ENCODE measurements at regions not wholly inside any gene's neighbourhood (a gene's known extent, or its start where the extent isn't known, plus 50 kb on each side); places are given as distances from the start of the nearest gene placed in this dataset.

DNA sequence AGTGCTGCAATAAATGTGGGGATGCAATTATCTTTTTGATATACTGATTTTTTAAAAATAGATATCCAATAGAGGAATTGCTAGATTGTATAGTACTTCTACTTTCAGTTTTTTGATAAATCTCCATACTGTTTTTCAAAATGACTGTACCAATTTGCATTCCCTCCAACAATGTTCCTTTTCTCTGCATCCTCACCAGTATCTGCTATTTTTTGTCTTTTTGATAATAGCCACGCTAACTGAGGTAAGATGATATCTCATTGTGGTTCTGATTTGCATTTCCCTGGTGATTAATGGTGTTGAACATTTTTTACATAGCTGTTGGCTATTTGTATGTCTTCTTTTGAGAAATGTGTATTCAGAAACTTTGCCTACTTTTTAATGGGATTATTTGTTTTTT lies 217.7 kb upstream of the MTPN start:
- Histone ChIP-seq H2BK20ac (ENCODE audit: low read depth, low read length, poor library complexity, severe bottlenecking) (no peak overlapping the region), H2AK5ac (ENCODE audit: insufficient read length, low read length) (no peak overlapping the region), H3K4me1 (ENCODE audit: insufficient read depth, low read length) (no peaks in the 10 kb centered on the region), H3K79me2 (ENCODE audit: insufficient read depth, low read length) (no peaks in the 10 kb centered on the region), H4K20me1 (ENCODE audit: control insufficient read depth, insufficient read depth, insufficient read length) (no peaks in the 10 kb centered on the region), H3K9ac (ENCODE audit: extremely low read depth, insufficient read length, low read length) (no peak overlapping the region), H3K79me1 (ENCODE audit: insufficient read depth, low read depth, low read length, poor library complexity, severe bottlenecking) (no peaks in the 10 kb centered on the region), H3K56ac (ENCODE audit: insufficient read length, low read depth, low read length) (no peak overlapping the region), H3K4me2 (ENCODE audit: insufficient read depth, insufficient read length, low read length) (no peak overlapping the region), H3K23me2 (ENCODE audit: insufficient read length, low read depth, low read length, poor library complexity, severe bottlenecking) (no peaks in the 10 kb centered on the region), H3K27me3 (ENCODE audit: insufficient read depth, low read length) (no peaks in the 10 kb centered on the region), H3T11ph (ENCODE audit: low read length) (no peak overlapping the region), H3K9me3 (ENCODE audit: control insufficient read depth, low read depth, low read length) (no peaks in the 10 kb centered on the region), H4K8ac (replicated peaks; ENCODE audit: insufficient read length, low read depth, low read length) (no peak overlapping the region), H2AFZ (ENCODE audit: low read length) (no peak overlapping the region), H2BK15ac (ENCODE audit: low read depth, low read length) (no peak overlapping the region), H3K14ac (ENCODE audit: insufficient read depth, low read length) (no peak overlapping the region), H3K4ac (ENCODE audit: low read depth, low read length) (no peak overlapping the region), H2BK12ac (ENCODE audit: insufficient read length, low read depth, low read length) (no peak overlapping the region), H2BK120ac (ENCODE audit: low read depth, low read length, poor library complexity, severe bottlenecking) (no peak overlapping the region), H2BK5ac (ENCODE audit: insufficient read length, low read length) (no peak overlapping the region), H3K23ac (ENCODE audit: insufficient read length, low read depth, low read length) (no peak overlapping the region), H4K91ac (ENCODE audit: insufficient read length, low read depth, low read length) (no peak overlapping the region), H3K18ac (ENCODE audit: insufficient read length, low read depth, low read length) (no peak overlapping the region), H3K27ac (ENCODE audit: insufficient read length, low read depth, low read length) (no peak overlapping the region), H4K5ac (ENCODE audit: insufficient read length, low read depth, low read length) (no peak overlapping the region)
- peaks cover 5 to 7% of the 10 kb centered on the region in 2 experiments; a peak in 3 of 5 replicates for H3K9me3 Mint-ChIP-seq
- H3K36me3 Mint-ChIP-seq (ENCODE audit: insufficient read depth in 1 of 3, low read depth in 3 of 3): no peaks in the 10 kb centered on the region; a peak in 2 of 7 replicates
- H3K4me1 Mint-ChIP-seq: peaks cover 3% of the 10 kb centered on the region in 2 experiments; a peak in 2 of 4 replicates
- WGBS (ENCODE audit: extremely low coverage, insufficient read length, low lambda C conversion rate): no CpG with 5 or more reads among the region's 1 CpG
- H3K27me3 Mint-ChIP-seq (ENCODE audit: low read depth): no peaks in the 10 kb centered on the region; the same call in 1 of the 2 replicates
- no peak for TF ChIP-seq CTCF (conservative IDR thresholded peaks at IDR 0.05)
- DNase-seq: no peak
- no peak overlapping the region for H3K4me3 Mint-ChIP-seq
- no peak overlapping the region for H3K27ac Mint-ChIP-seq
